ENCODE measurements at regions not wholly inside any gene's neighbourhood (a gene's known extent, or its start where the extent isn't known, plus 50 kb on each side); places are given as distances from the start of the nearest gene placed in this dataset.

- no peaks in the 10 kb centered on the region for H3K36me3 Mint-ChIP-seq
- H3K27me3 ChIP-seq (ENCODE audit: control insufficient read depth in 2 of 2, insufficient read depth in 2 of 2, low read length in 2 of 2) = no peaks in the 10 kb centered on the region
- H3K4me1 ChIP-seq (ENCODE audit: control insufficient read depth in 1 of 2, insufficient read depth in 2 of 2, low read length in 2 of 2) = no peaks in the 10 kb centered on the region
- H3K9me3 ChIP-seq (replicated peaks in 1 of 2; ENCODE audit: control insufficient read depth in 1 of 2, insufficient read depth in 1 of 2, low read length in 2 of 2) = peaks cover 3 to 10% of the 10 kb centered on the region in 2 donors
- no peak overlapping the region for H3K27ac ChIP-seq (ENCODE audit: low read depth in 1 of 2, low read length in 2 of 2)
- DNase-seq = no peak
- no peak overlapping the region for H3K4me2 ChIP-seq (replicated peaks; ENCODE audit: extremely low read depth, low read length, poor library complexity, severe bottlenecking)
- H3K9me3 Mint-ChIP-seq = peaks cover 0 to 11% (median 3%) of the 10 kb centered on the region in 7 donors
- WGBS (ENCODE audit: insufficient coverage) = 100% methylated on average over 1 of the region's 2 CpGs
- intact Hi-C loops (cut with micrococcal nuclease) = no loop called here
- H3K4me1 Mint-ChIP-seq = no peaks in the 10 kb centered on the region
- H2AFZ ChIP-seq (ENCODE audit: insufficient read depth, low read depth, low read length, poor library complexity, severe bottlenecking) = no peak overlapping the region
- H3K36me3 ChIP-seq (replicated peaks in 1 of 2; ENCODE audit: control insufficient read depth in 1 of 2, insufficient read depth in 2 of 2, low read length in 2 of 2) = no peaks in the 10 kb centered on the region
- H4K20me1 ChIP-seq (ENCODE audit: insufficient read depth, low read length) = no peaks in the 10 kb centered on the region
- H3K27ac Mint-ChIP-seq = no peak overlapping the region
- TF ChIP-seq, protein P1, sequence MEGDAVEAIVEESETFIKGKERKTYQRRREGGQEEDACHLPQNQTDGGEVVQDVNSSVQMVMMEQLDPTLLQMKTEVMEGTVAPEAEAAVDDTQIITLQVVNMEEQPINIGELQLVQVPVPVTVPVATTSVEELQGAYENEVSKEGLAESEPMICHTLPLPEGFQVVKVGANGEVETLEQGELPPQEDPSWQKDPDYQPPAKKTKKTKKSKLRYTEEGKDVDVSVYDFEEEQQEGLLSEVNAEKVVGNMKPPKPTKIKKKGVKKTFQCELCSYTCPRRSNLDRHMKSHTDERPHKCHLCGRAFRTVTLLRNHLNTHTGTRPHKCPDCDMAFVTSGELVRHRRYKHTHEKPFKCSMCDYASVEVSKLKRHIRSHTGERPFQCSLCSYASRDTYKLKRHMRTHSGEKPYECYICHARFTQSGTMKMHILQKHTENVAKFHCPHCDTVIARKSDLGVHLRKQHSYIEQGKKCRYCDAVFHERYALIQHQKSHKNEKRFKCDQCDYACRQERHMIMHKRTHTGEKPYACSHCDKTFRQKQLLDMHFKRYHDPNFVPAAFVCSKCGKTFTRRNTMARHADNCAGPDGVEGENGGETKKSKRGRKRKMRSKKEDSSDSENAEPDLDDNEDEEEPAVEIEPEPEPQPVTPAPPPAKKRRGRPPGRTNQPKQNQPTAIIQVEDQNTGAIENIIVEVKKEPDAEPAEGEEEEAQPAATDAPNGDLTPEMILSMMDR (IDR thresholded peaks at IDR 0.05) = no peak
- no peak overlapping the region for H3K9ac ChIP-seq (ENCODE audit: insufficient read depth, low read length, poor library complexity, severe bottlenecking)
- H3K4me3 Mint-ChIP-seq = no peak overlapping the region
- no peaks in the 10 kb centered on the region for H3K79me2 ChIP-seq (ENCODE audit: insufficient read depth, low read length)
- H3K27me3 Mint-ChIP-seq (ENCODE audit: low read depth in 3 of 3) = no peaks in the 10 kb centered on the region
- no peak overlapping the region for H3K4me3 ChIP-seq (replicated peaks in 1 of 3; ENCODE audit: low read depth in 2 of 3, low read length in 3 of 3)
Measured at GRCh38 chr12:58765076-58765475, 155.2 kb downstream of the LRIG3 start.

DNA sequence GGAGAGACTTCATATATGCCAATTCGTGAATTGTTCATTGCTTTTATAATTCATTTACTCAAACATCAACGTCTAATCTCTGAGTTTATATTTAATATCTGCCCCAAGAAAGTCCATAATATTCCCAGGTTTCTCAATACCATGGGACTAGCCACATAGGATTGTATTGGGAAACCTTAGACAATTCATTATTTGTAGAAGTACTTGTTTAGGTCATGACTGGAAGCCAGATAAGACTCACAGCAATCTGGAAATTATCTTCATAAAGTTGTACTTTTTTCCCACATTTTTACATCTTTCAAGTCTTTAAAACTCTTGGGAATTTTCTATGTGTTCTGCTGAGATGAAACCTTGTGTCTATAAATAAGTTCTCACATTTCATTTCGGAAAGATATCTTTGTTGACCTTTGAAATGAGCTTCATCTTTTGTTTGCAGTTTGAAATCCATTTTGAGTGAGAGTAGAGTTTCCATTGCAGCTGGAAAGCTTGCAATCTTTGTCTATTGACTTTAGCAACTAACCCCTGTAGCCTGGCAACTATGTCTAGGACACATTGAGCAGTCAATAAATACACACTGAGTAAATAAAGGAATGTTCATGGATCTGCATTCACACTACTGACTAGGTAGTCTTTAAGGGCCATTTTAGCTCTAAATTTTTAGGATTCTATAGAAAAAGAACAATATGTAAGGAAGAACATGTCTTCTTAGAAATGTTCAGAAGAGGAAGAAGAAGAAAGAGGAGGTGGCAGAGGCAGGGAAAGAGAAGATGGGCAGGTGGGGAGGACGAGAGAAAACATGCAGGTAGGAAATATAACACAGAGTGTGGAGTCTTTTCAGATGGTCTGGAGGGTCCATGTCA is 154.4 kb downstream of the LRIG3 start:
- H3K9me3 Mint-ChIP-seq = peaks cover 0 to 11% (median 3%) of the 10 kb centered on the region in 7 donors
- H3K27me3 ChIP-seq (ENCODE audit: control insufficient read depth in 2 of 2, insufficient read depth in 2 of 2, low read length in 2 of 2) = no peaks in the 10 kb centered on the region
- no peaks in the 10 kb centered on the region for H3K36me3 ChIP-seq (replicated peaks in 1 of 2; ENCODE audit: control insufficient read depth in 1 of 2, insufficient read depth in 2 of 2, low read length in 2 of 2)
- TF ChIP-seq, protein P1 (IDR thresholded peaks at IDR 0.05) = no peak
- no peaks in the 10 kb centered on the region for H4K20me1 ChIP-seq (ENCODE audit: insufficient read depth, low read length)
- no peak overlapping the region for H3K4me3 ChIP-seq (replicated peaks in 1 of 3; ENCODE audit: low read depth in 2 of 3, low read length in 3 of 3)
- H3K79me2 ChIP-seq (ENCODE audit: insufficient read depth, low read length) = no peaks in the 10 kb centered on the region
- no peaks in the 10 kb centered on the region for H3K36me3 Mint-ChIP-seq
- no peaks in the 10 kb centered on the region for H3K4me1 Mint-ChIP-seq
- no peak overlapping the region for H3K27ac ChIP-seq (ENCODE audit: low read depth in 1 of 2, low read length in 2 of 2)
- H3K4me1 ChIP-seq (ENCODE audit: control insufficient read depth in 1 of 2, insufficient read depth in 2 of 2, low read length in 2 of 2) = no peaks in the 10 kb centered on the region
- WGBS (ENCODE audit: insufficient coverage) = 67% methylated on average over 1 of the region's 4 CpGs
- no peak for DNase-seq
- H3K9ac ChIP-seq (ENCODE audit: insufficient read depth, low read length, poor library complexity, severe bottlenecking) = no peak overlapping the region
- no peak overlapping the region for H3K4me3 Mint-ChIP-seq
- no peaks in the 10 kb centered on the region for H3K27me3 Mint-ChIP-seq (ENCODE audit: low read depth in 3 of 3)
- peaks cover 3 to 10% of the 10 kb centered on the region in 2 donors for H3K9me3 ChIP-seq (replicated peaks in 1 of 2; ENCODE audit: control insufficient read depth in 1 of 2, insufficient read depth in 1 of 2, low read length in 2 of 2)
- H2AFZ ChIP-seq (ENCODE audit: insufficient read depth, low read depth, low read length, poor library complexity, severe bottlenecking) = no peak overlapping the region
- intact Hi-C loops (cut with micrococcal nuclease) = no loop called here
- no peak overlapping the region for H3K4me2 ChIP-seq (replicated peaks; ENCODE audit: extremely low read depth, low read length, poor library complexity, severe bottlenecking)
- no peak overlapping the region for H3K27ac Mint-ChIP-seq

Measured in CD14-positive monocyte (primary cell).